GM23338 (cell line): ENCODE measurements at regions not wholly inside any gene's neighbourhood (a gene's known extent, or its start where the extent isn't known, plus 50 kb on each side); places are given as distances from the start of the nearest gene placed in this dataset.

ENCODE experiments used
- CREB1 ChIP-seq: fragments of 250-450 bp; sonication (Bioruptor Pico); IDR thresholded peaks from 2 replicates; pipeline ENCODE4 v1.5.0; 2020; ENCODE audit warnings: low read depth, mild to moderate bottlenecking, moderate library complexity
- EZH2 ChIP-seq: fragments of 200-600 bp; sonication (generic); IDR thresholded peaks from one replicate; pipeline ENCODE4 v1.8.0; 2017; ENCODE audit warnings: antibody characterized with exemption, mild to moderate bottlenecking, low read depth; ENCODE audit not compliant: unreplicated experiment
- EZH2phosphoT487 ChIP-seq: fragments of 200-600 bp; sonication (generic); IDR thresholded peaks from one replicate; pipeline ENCODE4 v1.8.1; 2018; ENCODE audit warnings: antibody characterized with exemption; ENCODE audit not compliant: unreplicated experiment
- JUNB ChIP-seq: IDR thresholded peaks from one replicate; pipeline ENCODE4 v1.6.1; 2016; ENCODE audit warnings: antibody characterized with exemption; ENCODE audit not compliant: unreplicated experiment
- NANOG ChIP-seq: IDR thresholded peaks from 2 replicates; pipeline ENCODE4 v1.6.1; 2016; ENCODE audit warnings: antibody characterized with exemption, borderline replicate concordance
- POLR2AphosphoS5 ChIP-seq: IDR thresholded peaks from 2 replicates; pipeline ENCODE4 v1.6.1; 2016; ENCODE audit warnings: antibody characterized with exemption, low read depth
- STAT1 ChIP-seq: IDR thresholded peaks from one replicate; pipeline ENCODE4 v1.6.1; 2016; ENCODE audit warnings: antibody characterized with exemption; ENCODE audit not compliant: unreplicated experiment
- ZNF114 ChIP-seq: fragments of 250-450 bp; sonication (Bioruptor Pico); IDR thresholded peaks from 2 replicates; pipeline ENCODE4 v1.5.0; 2020; ENCODE audit warnings: mild to moderate bottlenecking, moderate library complexity
- ZNF331 ChIP-seq: fragments of 250-450 bp; sonication (Bioruptor Pico); IDR thresholded peaks from 2 replicates; pipeline ENCODE4 v1.5.0; 2020; ENCODE audit warnings: low read depth, mild to moderate bottlenecking, moderate library complexity
- TF ChIP-seq, protein P1 (sequence below), 2 experiments: fragments of 200-600 bp in 1 of 2; sonication (generic) in 1 of 2; conservative IDR thresholded peaks; 2 replicates each; pipeline versions ENCODE4 v1.5.1 to v1.6.1; 2016 to 2017; ENCODE audit warnings: antibody characterized with exemption in 2 of 2, low read depth in 2 of 2, mild to moderate bottlenecking in 2 of 2, moderate library complexity in 1 of 2
- TF ChIP-seq, protein P2 (sequence below): IDR thresholded peaks from one replicate; pipeline ENCODE4 v1.6.1; 2018; ENCODE audit warnings: antibody characterized with exemption; ENCODE audit not compliant: unreplicated experiment
- TF ChIP-seq, protein P3 (sequence below): fragments of 250-450 bp; sonication (Bioruptor Pico); IDR thresholded peaks from 2 replicates; pipeline ENCODE4 v1.5.0; 2020; ENCODE audit warnings: mild to moderate bottlenecking, moderate library complexity
- TF ChIP-seq, protein P4 (sequence below): IDR thresholded peaks from 2 replicates; pipeline ENCODE4 v1.6.1; 2016; ENCODE audit warnings: antibody characterized with exemption

DNA sequence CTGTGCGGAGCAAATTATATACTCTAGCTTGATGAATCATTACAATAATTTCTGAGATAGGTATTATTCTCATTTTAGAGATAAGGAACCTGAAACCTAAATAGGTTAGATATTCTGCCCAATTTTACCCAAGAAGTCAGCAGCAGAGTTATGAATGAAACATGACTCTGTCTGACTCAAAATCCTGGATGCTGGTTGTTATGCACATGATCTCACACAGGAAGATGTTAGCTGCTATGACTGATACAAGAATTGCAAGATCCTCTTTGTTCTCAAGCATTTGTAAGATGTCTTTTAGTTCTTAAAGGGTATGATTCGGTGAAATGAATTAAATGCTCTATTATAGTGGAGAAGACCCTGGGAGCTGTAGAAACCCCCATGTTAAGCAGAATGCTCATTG lies 447.8 kb downstream of the KIF2B start:
- TF ChIP-seq EZH2 (no peak), EZH2phosphoT487 (no peak), STAT1 (no peak), NANOG (no peak), CREB1 (CRISPR knock-in tag) (no peak), JUNB (no peak), POLR2AphosphoS5 (no peak), ZNF331 (CRISPR knock-in tag) (no peak), ZNF114 (CRISPR knock-in tag) (no peak)
- TF ChIP-seq, protein P1, sequence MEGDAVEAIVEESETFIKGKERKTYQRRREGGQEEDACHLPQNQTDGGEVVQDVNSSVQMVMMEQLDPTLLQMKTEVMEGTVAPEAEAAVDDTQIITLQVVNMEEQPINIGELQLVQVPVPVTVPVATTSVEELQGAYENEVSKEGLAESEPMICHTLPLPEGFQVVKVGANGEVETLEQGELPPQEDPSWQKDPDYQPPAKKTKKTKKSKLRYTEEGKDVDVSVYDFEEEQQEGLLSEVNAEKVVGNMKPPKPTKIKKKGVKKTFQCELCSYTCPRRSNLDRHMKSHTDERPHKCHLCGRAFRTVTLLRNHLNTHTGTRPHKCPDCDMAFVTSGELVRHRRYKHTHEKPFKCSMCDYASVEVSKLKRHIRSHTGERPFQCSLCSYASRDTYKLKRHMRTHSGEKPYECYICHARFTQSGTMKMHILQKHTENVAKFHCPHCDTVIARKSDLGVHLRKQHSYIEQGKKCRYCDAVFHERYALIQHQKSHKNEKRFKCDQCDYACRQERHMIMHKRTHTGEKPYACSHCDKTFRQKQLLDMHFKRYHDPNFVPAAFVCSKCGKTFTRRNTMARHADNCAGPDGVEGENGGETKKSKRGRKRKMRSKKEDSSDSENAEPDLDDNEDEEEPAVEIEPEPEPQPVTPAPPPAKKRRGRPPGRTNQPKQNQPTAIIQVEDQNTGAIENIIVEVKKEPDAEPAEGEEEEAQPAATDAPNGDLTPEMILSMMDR (conservative IDR thresholded peaks at IDR 0.05; ENCODE audit: low read depth in 2 of 2): no peak
- TF ChIP-seq, protein P2, sequence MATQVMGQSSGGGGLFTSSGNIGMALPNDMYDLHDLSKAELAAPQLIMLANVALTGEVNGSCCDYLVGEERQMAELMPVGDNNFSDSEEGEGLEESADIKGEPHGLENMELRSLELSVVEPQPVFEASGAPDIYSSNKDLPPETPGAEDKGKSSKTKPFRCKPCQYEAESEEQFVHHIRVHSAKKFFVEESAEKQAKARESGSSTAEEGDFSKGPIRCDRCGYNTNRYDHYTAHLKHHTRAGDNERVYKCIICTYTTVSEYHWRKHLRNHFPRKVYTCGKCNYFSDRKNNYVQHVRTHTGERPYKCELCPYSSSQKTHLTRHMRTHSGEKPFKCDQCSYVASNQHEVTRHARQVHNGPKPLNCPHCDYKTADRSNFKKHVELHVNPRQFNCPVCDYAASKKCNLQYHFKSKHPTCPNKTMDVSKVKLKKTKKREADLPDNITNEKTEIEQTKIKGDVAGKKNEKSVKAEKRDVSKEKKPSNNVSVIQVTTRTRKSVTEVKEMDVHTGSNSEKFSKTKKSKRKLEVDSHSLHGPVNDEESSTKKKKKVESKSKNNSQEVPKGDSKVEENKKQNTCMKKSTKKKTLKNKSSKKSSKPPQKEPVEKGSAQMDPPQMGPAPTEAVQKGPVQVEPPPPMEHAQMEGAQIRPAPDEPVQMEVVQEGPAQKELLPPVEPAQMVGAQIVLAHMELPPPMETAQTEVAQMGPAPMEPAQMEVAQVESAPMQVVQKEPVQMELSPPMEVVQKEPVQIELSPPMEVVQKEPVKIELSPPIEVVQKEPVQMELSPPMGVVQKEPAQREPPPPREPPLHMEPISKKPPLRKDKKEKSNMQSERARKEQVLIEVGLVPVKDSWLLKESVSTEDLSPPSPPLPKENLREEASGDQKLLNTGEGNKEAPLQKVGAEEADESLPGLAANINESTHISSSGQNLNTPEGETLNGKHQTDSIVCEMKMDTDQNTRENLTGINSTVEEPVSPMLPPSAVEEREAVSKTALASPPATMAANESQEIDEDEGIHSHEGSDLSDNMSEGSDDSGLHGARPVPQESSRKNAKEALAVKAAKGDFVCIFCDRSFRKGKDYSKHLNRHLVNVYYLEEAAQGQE: no peak
- TF ChIP-seq, protein P3, sequence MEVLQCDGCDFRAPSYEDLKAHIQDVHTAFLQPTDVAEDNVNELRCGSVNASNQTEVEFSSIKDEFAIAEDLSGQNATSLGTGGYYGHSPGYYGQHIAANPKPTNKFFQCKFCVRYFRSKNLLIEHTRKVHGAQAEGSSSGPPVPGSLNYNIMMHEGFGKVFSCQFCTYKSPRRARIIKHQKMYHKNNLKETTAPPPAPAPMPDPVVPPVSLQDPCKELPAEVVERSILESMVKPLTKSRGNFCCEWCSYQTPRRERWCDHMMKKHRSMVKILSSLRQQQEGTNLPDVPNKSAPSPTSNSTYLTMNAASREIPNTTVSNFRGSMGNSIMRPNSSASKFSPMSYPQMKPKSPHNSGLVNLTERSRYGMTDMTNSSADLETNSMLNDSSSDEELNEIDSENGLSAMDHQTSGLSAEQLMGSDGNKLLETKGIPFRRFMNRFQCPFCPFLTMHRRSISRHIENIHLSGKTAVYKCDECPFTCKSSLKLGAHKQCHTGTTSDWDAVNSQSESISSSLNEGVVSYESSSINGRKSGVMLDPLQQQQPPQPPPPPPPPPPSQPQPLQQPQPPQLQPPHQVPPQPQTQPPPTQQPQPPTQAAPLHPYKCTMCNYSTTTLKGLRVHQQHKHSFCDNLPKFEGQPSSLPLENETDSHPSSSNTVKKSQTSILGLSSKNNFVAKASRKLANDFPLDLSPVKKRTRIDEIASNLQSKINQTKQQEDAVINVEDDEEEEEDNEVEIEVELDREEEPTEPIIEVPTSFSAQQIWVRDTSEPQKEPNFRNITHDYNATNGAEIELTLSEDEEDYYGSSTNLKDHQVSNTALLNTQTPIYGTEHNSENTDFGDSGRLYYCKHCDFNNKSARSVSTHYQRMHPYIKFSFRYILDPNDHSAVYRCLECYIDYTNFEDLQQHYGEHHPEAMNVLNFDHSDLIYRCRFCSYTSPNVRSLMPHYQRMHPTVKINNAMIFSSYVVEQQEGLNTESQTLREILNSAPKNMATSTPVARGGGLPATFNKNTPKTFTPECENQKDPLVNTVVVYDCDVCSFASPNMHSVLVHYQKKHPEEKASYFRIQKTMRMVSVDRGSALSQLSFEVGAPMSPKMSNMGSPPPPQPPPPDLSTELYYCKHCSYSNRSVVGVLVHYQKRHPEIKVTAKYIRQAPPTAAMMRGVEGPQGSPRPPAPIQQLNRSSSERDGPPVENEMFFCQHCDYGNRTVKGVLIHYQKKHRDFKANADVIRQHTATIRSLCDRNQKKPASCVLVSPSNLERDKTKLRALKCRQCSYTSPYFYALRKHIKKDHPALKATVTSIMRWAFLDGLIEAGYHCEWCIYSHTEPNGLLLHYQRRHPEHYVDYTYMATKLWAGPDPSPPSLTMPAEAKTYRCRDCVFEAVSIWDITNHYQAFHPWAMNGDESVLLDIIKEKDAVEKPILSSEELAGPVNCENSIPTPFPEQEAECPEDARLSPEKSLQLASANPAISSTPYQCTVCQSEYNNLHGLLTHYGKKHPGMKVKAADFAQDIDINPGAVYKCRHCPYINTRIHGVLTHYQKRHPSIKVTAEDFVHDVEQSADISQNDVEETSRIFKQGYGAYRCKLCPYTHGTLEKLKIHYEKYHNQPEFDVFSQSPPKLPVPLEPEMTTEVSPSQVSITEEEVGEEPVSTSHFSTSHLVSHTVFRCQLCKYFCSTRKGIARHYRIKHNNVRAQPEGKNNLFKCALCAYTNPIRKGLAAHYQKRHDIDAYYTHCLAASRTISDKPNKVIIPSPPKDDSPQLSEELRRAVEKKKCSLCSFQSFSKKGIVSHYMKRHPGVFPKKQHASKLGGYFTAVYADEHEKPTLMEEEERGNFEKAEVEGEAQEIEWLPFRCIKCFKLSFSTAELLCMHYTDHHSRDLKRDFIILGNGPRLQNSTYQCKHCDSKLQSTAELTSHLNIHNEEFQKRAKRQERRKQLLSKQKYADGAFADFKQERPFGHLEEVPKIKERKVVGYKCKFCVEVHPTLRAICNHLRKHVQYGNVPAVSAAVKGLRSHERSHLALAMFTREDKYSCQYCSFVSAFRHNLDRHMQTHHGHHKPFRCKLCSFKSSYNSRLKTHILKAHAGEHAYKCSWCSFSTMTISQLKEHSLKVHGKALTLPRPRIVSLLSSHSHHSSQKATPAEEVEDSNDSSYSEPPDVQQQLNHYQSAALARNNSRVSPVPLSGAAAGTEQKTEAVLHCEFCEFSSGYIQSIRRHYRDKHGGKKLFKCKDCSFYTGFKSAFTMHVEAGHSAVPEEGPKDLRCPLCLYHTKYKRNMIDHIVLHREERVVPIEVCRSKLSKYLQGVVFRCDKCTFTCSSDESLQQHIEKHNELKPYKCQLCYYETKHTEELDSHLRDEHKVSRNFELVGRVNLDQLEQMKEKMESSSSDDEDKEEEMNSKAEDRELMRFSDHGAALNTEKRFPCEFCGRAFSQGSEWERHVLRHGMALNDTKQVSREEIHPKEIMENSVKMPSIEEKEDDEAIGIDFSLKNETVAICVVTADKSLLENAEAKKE (CRISPR knock-in tag): no peak
- TF ChIP-seq, protein P4, sequence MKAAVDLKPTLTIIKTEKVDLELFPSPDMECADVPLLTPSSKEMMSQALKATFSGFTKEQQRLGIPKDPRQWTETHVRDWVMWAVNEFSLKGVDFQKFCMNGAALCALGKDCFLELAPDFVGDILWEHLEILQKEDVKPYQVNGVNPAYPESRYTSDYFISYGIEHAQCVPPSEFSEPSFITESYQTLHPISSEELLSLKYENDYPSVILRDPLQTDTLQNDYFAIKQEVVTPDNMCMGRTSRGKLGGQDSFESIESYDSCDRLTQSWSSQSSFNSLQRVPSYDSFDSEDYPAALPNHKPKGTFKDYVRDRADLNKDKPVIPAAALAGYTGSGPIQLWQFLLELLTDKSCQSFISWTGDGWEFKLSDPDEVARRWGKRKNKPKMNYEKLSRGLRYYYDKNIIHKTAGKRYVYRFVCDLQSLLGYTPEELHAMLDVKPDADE: no peak
